ENCODE measurements at regions not wholly inside any gene's neighbourhood (a gene's known extent, or its start where the extent isn't known, plus 50 kb on each side); places are given as distances from the start of the nearest gene placed in this dataset.

GRCh38 chr6:141388666-141389065 is 744.1 kb upstream of the GJE1 start:
- TF ChIP-seq, protein P1, sequence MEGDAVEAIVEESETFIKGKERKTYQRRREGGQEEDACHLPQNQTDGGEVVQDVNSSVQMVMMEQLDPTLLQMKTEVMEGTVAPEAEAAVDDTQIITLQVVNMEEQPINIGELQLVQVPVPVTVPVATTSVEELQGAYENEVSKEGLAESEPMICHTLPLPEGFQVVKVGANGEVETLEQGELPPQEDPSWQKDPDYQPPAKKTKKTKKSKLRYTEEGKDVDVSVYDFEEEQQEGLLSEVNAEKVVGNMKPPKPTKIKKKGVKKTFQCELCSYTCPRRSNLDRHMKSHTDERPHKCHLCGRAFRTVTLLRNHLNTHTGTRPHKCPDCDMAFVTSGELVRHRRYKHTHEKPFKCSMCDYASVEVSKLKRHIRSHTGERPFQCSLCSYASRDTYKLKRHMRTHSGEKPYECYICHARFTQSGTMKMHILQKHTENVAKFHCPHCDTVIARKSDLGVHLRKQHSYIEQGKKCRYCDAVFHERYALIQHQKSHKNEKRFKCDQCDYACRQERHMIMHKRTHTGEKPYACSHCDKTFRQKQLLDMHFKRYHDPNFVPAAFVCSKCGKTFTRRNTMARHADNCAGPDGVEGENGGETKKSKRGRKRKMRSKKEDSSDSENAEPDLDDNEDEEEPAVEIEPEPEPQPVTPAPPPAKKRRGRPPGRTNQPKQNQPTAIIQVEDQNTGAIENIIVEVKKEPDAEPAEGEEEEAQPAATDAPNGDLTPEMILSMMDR (IDR thresholded peaks at IDR 0.05) = no peak
- TF ChIP-seq POLR2A (IDR thresholded peaks at IDR 0.05) = no peak
